IPS-NIHi7 (cell line): ENCODE measurements at regions not wholly inside any gene's neighbourhood (a gene's known extent, or its start where the extent isn't known, plus 50 kb on each side); places are given as distances from the start of the nearest gene placed in this dataset.

Experiments used
- DNase-seq: peaks from one replicate; pipeline ENCODE4 v3.0.0; 2012; ENCODE audit warnings: mixed read lengths; ENCODE audit errors: extremely low spot score

DNA sequence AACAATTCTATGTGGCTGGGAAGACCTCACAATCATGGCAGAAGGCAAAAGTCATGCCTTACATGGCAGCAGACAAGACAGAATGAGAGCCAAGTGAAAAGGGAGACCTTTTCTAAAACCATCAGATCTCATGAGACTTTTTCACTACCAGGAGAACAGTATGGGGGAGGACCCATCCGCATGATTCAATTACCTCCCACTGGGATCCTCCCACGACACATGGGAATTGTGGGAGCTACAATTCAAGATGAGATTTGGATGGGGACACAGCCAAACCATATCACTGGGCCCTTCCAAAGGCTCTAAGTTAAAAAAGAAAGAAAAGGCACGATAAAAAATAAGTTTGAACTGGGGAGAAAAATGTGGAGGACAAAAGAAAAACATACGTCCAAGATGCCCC, 406.9 kb upstream of the CDH4 start:
- no peak for DNase-seq

DNA sequence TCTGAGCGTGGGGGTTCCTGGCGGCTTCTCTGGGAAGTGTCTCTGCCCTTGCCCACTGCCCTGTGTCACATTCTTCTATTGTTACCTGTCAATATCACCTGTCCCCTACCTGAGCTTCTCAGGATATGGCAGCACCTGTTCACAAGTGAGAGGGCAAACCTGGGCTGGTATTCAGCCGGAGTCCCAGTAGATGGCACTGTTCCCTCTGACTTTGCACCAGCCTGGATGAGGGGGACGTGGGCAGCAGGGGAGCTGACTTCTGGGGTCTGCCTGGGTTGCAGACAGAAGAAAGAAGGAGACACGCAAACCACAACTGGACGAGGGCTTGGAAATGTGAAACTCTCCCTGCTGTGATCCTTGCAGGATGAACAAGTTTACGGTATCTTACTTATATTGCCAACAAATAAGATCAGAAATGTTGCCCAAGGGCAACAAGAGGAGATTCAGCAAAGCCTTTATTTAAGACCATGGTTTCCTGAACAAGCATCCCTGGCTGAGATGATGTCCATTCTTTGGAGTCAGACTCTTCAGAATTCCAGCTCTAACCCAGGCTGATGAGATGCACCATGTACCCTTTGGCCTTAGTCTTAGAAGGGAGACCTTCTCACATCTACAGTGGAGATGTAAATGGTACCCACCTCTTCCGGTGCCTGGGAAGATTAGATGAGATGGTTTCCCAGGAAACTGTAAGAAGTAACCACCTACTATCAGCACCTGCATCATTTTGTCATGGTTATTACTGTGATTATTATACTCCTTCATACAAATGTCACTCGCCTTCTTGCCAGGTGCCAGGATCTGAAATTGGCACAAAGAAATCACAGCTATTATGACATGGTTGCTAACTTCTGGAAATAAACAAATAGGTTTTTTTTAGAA, 400.0 kb upstream of the CDH4 start:
- peak; percentile 78 for DNase-seq

DNA sequence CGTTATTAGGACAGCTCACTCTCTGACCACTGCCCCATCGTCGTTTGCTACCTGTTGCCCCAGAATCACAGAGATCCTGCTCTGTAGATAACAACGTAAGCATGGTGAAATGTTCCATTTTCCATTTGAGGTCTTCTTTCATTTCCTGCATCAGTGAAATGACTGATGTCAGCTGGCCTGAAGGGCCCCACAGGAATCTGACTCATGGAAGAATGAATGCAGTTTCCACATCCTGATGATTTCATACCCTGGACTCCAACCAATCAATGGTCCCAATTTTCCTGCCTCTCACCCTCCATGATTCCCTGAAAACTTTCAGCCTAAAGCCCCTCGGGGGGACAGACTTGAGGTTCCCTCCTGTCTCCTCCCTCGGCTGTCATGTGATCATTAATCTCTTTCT, 394.4 kb upstream of the CDH4 start:
- DNase-seq = no peak

DNA sequence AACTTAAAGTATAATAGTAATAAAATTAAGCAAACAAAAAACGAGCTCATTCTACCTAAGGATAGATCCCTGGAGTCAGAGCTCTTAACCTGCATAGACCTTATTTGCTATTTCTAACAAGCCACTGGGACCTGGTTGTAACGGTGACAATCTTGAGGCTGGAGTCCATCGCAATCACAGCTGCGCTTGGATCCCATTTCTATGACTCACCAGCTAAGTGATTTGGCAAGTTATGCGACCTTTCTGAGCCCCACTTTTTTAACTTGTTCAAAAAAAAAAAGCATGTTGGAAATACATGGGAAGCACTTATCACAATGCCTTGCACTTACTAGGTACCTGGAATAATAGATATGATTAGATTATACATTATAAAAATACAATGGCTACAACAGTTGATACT, 389.5 kb upstream of the CDH4 start:
- DNase-seq = no peak

DNA sequence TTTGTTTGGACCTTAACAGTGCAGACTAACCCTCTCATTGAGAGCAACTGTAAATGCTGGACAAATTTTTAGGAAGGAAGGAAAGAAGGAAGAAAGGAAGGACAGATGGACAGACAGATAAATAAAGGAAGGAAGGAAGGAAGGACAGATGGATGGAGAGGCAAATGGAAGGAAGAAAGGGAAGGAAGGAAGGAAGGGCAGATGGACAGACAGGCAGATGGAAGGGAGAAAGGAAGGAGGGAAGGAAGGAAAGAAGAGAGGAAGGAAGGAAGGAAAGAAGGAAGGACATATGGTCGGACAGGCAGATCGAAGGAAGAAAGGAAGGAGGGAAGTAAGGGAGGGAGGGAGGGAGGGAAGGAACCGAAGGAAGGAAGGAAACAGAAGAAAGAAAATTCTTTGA, 388.5 kb upstream of the CDH4 start:
- DNase-seq = no peak

DNA sequence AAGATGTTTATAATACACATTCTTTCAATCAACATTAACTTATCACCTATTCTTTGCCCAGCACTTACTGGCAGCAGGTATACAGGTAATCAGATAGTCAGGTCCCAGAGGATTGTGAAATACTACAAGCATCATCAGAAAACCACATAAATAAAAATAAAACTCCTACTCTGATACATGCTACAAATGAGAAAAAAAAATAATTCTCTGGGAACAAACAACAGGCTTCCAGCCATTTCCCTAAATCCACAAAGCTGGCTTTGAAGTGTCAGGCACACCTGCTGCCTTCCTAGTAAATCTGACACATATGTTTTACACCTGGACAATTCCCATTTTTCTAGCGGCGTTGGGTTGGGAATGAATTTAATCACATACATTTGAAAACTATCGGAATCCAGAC, 384.5 kb upstream of the CDH4 start:
- no peak for DNase-seq

DNA sequence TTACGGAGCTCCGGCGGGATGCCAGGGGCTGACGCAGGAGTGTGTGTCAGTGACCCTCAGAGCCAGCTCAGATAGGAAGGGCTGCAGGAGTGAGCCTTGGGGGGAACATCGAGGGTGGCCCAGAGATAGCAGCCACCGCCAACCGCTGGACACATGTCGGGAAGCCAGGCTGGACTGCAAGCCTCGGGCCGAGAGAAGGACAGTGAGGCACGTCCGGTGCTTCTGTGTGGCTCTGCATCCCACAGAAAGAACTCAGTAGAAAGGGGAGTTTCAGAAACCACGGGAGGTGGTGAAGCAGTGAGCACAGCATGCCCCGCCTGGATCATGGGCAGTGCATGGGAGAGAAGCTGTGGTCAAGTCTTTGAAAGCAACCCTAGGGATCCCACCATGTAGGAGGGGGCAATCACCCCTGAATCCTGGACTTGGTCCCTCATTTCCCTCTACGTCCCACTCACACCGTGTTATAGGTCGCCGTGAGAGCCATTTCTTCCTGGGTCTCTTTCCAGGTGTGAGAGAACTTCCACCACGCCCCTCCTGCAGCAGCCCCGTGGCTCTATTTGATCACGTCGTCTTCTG, 383.7 kb upstream of the CDH4 start:
- no peak for DNase-seq

DNA sequence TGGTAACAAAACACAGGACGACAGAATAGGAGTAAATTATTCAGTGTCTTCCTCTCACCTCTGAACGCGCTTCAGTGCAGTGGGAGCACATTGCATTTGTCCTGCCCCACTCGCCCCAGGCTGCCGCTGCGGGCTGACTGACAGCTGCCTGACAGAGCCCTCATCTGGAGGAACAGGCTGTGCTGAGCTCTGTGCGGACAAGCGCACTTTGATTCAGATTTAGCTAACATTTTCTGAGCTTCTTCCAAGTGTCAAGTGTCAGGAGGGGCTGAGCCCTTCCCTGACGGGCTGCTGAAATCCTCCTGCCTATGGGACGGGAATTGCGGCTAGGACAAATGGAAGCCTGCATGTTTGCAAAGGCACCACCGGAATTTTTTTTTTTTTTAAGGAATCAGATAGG, 383.0 kb upstream of the CDH4 start:
- DNase-seq = no peak

DNA sequence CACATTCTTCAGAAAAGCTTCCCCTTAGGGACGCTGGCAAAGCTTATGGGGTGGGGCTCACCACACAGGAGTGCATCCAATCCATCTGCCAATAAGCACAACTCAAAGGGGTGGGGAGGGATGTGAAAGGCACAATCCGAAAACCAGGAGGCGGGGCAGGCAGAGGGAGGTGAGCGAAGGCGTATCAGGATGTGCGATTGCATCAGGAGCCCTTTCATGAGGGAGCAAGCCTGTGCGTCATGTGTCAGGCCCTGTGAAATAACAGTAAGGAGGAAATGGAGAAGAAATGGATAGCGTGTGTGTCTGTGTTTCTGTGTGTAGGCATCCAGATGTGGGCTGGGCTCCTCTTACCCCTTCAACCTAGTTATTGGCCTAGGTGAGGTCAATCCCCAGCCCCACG, 382.4 kb upstream of the CDH4 start:
- no peak for DNase-seq

DNA sequence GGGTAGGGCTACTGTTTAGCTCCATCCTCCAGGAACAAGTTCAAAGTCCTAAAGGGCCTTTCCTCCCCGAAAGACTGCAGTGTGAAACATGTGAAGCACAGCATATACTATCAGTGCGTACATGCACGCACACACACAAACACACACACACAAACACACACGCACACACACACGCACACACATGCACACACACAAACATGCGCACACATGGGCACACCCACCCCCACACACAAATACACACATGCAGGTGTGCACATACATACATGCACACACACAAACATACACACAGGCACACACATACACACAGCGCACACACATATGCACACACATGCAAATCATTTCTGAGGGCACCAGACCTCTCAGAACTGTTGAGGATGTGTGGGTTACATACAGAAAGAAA, 382.0 kb upstream of the CDH4 start:
- no peak for DNase-seq

DNA sequence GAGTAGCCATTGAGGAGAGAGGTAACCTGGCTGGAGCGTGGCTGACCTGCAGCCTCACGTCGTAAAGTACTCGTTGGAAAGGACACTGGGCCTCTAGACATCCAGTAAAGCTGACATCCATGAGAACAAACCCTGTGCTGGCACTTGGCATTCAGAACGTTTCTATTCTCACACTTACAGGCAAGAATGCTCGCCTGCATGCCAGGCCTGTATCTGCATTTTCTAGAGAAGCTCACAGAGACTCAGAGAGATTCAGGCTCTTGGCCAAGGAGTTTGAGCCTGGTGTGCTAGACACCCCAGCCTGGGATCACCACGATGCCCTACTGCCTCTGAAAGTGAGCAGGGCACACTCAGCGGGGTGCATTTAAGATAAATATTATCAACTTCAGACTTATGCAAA, 379.8 kb upstream of the CDH4 start:
- no peak for DNase-seq

DNA sequence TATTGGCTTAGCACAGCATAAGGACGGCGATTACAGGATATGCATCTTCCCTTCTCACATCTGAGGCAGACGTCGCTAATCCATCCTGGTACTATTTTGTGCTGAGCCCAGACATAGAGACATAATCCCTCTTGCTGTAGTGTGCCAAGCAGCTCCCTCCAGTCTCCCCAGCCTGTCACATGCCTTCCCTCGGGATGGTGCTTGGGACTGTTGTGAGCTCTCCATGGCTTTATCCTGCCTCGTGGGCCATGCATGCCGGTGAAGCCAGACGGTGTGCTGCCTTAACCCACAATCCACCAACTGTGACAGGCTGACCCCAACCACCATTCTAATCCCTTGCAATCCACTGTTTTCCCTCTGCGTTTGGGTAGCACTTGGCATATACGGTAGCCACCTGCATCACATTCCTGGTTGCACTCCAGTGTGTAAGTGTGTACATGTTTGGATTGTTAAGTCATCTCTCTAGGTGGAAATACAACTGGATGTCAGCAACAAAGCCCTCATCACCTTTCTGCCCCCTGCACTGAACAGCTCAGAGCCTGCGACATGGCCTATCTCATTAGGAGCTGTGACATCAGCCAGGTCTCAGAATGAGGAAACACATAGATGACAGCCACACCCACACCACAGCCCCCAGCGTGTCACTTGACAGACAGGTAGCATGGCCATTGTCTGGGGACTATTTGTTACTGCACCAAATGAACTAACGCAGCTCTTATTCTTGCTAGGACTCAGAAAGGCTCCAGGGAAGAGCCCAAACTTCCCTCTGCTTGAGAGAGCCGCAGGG, 374.8 kb upstream of the CDH4 start:
- no peak for DNase-seq

DNA sequence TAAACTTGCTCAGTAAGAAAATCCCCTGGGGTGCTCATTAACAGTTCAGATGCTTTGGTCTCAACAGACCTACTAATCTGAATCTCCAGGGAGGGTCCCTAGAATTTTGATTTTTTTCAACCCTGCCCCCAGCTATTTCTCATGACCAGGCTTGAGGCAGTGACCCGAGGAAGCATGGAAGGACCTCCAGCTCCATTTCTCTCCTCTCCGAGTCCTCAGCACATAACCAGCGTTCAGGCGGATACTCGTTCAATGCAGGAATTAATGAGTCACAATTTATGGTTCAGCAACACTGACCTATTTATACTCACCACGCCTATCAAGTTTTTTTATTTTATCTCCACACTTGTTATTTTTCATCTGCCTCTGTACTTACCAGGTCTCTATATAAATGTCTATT, 369.2 kb upstream of the CDH4 start:
- no peak for DNase-seq

DNA sequence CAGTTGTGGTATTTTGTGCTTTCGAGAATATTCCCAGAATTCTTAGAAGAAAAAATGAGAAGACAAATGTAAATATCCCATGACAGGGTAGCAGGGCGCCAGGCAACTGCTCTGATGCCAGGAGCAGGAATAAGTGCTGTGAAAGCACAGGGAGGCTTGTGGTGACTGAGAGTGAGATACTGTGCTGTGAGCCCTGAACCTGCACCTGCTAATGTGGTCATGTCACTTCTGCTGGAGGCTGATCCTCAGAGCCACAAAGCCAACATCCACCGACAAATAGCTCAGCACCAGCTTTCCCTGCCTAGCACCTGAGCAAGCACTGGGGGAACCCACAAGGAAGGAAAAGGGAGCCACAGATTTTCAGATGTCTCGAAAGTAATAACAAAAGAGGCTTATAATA, 368.6 kb upstream of the CDH4 start:
- DNase-seq = no peak

DNA sequence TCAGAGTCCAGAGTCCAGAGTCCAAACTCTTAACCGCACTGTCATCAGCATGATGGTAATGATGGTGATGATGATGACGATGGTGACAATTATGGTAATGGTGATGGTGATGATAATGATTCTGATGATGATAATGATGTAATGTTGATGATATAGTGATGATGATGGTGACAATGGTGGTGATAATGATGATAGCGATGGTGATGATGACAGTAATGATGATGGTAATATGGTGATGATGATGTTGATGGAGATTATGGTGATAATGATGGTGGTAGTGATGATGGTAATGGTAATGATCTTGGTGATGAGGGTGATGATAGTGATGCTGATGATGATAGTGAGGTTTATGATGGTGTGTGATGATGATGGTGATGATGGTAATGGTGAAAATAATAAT, 367.8 kb upstream of the CDH4 start:
- DNase-seq = no peak

DNA sequence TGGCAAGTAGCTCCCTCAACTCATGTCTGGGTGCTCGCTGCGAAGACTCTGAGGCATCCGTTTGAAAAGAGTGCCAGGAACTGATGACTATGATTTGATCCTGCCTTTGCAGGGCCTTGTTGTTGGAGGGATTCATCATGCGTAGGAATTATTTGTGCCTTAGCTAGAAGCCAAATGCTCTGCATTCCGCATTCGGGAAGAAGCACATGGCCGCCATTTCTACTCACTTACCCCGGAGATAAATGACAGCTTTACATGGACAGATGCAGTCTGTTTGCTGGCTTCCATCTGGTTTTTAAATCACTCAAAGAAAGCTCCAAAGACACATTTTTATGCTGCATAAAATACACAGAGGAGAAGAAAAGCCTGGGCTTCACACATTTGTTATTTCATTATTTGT, 363.3 kb upstream of the CDH4 start:
- no peak for DNase-seq

DNA sequence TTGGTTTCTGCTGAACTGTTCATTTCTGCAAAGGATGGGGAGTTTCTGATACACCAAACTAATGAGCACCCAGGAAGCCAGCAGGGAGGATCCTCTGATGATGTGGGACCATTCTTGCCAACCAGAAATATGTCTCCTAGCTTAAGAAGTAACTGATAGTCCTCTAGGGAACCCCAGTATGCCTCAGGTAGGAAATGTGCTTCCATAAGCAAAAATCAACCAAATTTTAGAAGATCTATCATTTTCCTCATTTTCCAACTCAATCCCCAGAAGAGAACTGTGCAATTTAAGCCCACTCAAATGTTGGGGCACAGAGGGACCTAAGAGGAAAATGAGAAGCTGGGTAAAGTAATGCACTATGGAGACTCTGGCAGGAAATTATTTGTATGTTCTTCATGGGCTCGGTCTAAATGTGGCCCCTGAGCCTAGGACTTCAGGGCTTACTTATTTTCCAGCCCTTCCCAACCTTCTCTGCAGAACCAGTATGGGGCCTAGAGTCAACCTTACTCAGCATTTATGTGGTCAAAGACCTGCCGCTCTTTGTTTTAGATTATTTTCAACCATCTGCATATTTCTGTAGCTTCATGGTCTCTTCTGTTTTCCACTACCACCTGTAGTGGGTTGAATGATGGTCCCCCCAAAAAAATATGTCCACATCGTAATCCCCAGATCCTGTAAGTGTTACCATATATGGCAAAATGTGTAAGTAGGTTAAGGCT, 359.8 kb upstream of the CDH4 start:
- no peak for DNase-seq

DNA sequence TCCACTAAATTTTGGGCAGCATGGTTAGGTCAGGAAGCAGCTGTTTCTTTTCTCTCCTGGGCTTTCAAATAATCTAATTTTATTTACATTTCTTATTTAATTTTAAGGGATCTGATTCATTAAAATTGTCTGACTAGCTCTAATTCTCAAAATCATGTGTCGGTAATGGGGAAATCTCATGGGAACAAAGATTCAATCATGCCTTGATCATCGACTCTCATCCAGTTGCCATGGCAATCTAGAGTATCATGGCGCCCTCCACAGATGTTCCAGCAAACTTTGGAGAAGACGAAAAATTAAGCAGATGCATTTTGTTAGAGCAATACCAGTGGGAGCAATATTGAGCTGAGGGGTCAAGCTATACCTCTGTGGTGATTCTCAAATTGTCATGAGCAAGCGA, 358.0 kb upstream of the CDH4 start:
- DNase-seq = no peak

DNA sequence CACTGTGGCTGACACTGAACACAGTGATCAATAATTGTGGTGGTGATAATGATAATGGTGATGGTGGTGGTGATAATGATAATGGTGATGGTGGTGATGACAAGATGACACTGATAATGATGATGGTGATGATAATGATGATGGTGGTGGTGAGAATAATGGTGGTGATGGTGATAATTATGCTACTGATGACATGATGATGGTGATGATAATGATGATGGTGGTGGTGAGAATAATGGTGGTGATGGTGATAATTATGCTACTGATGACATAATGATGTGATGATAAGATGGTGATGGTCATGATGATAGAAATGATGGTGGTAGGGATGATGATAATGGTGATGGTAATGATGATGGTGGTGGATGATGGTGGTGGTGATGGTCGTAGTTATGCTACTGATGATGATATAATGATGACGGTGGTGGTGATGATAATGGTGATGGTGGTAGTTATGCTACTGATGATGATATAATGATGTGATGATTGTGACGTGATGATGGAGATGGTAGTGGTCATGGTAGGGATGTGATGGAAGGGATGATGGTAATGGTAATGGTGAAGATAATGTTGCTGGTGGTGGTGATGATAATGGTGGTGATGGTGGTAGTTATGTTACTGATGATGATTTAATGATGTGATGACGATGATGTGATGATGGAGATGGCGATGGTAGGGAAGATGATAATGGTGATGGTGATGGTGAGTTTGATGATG, 356.5 kb upstream of the CDH4 start:
- no peak for DNase-seq

DNA sequence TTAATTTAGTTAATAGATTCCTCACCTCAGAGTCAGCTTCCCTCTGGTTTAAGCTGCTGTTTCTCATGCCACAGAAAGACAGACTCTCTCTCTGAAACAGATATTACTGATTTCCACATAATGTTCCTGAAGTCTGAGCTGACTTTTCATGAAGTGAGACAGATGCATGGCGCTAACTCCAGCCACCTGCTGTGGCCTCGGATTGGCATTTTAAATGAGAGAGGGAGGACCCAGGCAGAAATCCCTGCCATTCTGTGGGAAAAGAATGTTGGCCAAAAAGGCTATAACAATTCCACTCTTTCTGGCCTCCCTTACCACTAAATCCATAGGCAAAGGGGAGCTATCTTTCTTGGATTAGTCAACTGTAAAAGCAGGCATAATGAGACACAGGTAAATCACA, 354.1 kb upstream of the CDH4 start:
- DNase-seq = no peak

DNA sequence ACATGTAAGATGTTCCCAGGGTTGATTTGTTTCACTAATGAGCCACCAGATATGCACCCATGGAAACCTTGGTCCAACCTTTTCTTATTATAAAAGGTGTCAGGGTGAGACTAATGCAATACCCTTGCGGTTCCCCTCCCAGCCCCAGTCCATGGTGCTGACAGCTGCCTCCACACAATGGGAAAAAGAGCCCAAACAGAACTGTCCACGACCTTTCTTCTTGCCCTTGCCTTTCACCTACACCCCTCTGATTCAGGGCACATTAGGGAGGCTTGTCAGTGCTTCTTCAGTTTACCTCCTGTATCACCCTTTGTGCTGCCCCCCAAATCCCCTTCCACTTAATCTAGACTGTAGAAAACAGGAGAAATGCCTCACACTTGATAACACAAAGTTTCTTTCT, 352.7 kb upstream of the CDH4 start:
- DNase-seq = peak; percentile 39

DNA sequence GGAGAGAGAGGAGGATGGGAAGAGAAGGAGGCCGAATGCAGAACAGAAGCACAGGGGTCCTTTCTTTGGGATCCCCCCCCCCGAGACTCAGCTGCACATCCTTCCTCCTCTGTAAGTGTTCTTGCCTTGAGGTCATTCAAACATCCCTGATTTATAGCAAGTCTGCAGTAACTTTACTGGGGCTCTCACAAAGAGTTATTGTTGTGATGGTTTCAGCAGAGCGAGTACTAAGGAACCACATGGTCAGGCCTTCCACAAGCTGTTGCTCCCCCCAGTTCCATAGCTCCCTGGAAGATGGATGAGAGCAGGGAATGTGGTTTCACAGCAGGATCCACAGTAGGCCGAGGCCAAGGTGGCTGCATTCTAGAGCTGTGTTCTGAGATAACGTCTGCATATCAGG, 351.4 kb upstream of the CDH4 start:
- no peak for DNase-seq
